GM21526 (cell line): ENCODE measurements at regions not wholly inside any gene's neighbourhood (a gene's known extent, or its start where the extent isn't known, plus 50 kb on each side); places are given as distances from the start of the nearest gene placed in this dataset.

ENCODE experiments used
- ATAC-seq: cut with Tn5 transposase; IDR thresholded peaks from one replicate; pipeline ENCODE4 v1.9.1; 2021; ENCODE audit warnings: moderate library complexity; ENCODE audit not compliant: unreplicated experiment, low FRiP score

DNA sequence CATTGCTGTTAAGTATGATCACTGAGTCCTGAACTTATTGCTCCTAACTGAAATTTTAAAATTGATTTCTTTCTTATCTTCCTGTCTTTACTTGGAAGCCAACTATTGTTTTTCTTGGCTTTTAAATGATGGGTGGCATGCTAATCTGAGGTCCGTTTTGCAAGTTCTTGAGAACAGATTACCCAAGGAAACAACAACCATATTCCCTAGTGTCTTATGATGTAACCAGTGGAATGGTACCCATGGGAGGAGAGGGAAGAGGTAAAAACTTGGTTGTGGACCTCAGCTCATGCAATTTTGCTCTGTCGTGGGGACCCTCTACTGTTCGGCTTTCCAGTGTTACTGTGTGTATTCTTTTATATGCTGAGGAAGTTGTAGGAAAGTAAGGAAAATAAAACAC lies 454.8 kb upstream of the ADAMTS5 start:
- no peak for ATAC-seq

DNA sequence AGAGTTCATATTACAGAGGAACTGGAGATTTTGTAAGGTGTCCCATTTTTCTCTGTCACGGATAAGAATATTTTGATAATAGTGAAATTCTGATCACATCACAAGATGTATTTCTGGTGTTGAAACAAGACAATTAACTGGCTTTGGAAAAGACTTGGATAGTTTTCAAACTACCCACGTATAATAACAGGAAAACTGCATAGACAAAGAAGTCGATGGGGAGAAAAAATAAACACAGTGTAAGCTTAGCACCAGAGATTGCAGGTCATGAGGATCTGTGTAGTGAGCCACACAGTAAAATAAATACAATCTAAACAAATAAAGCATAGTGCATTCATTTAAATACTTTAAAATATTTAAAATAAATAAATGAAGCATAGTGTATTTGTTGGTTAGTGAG lies 452.3 kb upstream of the ADAMTS5 start:
- ATAC-seq: no peak

DNA sequence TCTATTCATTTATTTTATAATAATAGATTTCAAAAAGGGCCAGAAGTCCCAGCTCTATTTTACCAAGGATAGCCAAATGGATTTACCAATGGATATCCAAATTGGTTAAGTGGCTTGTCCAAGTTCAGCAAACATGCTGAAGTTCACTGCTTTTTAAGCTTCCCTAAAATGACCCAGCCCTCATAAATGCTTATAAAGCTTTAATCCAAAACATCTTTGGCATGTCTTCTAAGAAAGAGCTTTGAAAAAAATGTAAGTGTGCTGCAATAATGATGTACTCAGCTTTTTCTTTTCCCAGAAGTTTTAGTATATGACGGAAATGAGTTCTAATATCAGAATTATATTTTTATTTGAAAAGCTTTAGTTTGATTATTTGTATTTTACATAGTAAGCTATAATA lies 451.5 kb upstream of the ADAMTS5 start:
- no peak for ATAC-seq

DNA sequence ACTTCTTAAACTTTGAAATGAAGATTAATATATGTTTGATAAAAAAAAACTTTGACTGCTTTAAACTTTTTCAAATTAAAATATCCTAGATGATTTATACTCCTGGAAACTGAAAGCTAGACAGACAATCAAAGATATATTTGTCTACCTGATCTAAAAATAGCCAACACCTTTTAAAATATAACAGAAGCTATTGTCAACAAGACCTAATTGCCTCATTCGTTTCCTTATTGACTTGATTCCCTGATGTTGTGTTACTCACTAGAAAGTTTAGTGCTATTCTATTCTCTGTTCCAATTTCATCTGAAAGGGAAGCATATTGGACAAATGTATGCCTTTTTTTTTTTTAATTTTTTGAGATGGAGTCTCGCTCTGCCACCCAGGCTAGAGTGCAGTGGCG lies 445.6 kb upstream of the ADAMTS5 start:
- ATAC-seq: no peak

DNA sequence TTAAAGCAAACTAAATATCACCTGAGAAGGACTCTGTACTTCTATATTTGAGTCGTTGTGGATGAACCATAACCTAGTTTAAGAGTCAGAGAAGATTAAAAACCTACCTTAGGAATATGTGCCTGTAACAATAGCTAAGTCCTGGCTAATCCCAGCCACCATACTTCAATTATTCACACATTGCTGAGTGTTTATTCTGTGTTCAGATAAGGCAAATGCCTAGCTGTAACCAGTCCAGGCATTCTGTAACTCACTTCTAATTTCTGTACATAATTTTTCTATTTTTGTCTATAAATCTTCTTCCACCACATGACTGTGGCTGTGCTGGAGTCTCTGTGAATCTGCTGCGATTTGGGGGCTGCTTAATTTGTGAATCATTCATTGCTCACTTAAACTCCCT lies 441.9 kb upstream of the ADAMTS5 start:
- no peak for ATAC-seq

DNA sequence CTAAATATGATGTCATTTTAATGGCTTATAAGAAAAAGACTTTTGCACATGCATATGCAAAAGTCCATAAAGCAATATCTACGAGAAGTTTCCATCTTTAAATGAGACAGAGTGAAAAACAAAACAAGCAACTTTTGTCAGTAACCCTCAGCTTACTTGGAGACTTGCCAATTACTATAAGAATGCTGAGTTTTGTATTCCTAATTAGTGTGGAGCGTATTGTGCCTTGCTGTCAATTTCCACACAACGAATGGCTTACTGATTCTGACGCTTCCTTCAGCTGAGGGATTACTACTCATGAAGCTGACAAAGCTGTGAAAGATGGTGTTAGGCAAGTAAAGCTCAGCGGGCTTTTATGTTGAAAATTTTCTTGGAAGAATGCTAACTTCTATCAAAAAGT lies 440.4 kb upstream of the ADAMTS5 start:
- ATAC-seq: no peak

DNA sequence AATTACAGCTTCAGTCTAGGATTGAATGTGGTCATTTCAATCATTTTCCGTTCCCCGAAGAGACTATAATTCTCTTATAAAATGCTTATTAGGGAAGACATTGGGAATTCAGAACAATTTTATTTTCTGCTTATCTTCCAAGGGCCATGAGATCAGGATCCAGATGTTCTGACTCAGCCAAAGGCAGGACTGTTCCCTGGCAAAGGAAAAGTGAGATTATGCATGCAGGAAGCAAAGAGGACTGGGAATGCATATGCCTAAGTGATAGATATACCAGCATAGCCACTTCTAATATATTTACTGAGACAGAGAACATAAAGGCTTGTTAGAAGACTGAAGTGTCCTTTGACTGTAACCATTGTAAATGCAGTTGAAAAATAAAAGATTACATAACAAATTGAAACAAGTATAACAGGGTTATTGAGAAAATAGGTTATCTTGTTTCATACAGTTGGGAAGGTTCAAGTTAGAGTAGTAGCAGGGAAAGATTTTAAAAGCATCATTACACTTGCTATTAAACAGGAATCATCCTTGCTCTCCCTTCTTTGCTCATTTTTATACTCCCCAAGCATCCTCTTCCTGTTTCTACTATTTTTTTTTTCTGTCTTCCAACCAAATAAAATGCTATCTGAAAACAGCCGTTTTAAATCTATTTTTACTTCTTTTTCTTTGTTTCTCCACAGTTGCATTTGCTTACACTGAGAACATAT lies 439.6 kb upstream of the ADAMTS5 start:
- ATAC-seq: no peak

DNA sequence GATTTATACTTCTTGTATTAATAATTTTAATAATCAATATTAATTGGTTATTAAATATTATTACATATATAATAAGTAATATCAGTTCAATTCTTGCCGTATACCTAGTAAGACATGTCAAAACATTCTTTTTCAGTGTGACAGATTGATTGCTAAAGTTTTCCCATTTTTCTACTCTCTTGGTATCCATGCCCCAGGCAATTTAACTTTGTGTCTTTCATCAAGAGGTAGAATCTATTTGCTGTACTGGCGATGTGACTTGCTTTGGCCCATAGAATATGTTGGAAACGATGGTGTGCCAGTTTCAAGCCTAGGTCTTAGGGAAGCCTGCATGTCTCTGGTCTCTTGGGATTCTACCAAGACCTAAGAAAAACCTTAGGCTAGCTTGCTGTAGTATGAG lies 436.1 kb upstream of the ADAMTS5 start:
- no peak for ATAC-seq

DNA sequence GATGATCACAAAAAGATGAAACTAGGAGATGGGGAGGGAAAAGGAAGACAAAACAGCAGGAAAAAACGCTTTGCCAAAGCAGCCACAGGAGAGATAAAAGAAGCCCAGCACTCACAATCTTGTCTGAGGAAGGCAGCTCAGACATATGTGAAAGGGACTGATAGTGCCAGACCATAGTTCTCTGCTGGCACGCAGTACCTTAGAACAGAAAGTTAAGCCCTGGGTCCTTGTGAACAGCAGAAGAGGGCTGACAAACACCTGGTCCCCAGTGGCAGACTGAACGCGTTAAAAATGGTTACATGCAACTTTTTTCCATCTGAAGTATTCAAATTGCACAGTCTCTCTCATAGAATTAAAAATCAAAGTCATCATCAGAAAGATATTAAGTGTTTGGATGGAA lies 433.2 kb upstream of the ADAMTS5 start:
- no peak for ATAC-seq

DNA sequence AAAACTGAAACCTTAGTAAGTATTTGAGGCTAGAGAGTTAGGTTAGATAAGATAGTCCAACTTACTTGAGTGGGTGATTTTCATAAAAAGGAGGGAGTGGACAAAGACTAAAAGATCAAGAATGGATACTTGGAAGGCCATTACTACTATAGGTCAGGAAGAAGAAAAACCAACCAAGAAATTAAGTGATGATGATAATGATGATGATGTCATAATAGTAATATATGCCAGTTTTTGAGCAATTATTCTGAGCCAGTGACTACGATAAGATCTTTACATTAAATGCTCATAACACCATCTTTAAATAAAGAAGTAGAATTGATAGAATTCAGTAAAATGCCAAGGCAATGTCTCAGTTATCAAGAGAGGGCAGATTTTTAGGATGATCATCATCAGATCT lies 430.7 kb upstream of the ADAMTS5 start:
- no peak for ATAC-seq

DNA sequence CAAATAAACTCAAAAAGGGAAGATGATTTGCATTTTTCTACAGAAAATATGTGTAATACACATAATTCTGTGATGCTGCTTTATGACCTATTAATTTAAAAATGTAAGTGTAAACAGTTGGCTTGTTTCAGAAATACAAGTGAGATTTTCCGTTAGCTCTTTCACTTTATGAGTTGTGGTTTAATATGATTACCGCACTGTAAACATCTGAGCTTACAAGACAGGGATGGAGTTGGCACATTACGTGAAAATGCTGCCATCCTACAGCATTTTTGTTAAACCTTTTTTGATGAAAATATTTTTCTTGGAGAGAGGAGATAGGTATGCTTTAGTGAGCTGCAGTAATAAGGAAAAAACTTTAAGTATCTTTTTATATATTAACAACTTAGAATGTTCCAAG lies 426.8 kb upstream of the ADAMTS5 start:
- no peak for ATAC-seq

DNA sequence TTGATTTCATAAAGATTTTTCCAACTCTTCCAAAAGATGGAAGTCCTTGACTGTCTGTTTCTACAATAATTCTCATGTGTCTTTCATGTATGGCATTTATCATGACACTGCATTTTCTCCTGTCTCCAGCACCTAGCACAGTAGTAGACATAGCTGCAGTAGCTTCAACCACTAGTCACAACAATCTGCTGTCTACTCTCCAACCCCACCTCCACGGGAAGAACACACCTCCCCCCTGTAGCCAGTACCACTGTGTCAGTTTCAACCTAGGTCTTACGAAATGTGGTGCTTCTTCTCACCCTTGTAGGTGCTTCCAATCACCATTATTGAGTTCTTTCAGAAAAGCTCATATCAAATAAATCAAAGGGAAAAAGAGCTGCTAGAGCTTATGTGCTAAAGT lies 425.1 kb upstream of the ADAMTS5 start:
- ATAC-seq: no peak

DNA sequence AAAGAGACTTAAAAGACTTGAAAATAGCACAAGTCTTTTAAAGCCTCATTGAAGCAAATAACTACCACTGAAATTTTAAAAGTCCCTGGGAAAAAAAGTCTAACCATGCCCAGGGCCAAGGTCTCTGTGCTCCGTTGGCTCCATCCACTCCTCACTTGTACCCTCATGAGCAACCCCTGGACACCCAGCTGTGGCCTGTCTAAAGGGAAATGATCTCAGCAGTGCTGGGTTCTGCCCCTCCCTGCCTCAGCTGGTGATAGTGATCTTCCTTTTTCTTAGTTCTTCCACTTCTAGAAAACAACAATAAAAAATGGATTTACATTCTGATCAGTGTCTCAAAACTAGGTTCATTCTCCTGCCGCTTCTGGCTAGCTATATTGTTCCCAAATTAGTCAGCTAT lies 423.5 kb upstream of the ADAMTS5 start:
- ATAC-seq: no peak

DNA sequence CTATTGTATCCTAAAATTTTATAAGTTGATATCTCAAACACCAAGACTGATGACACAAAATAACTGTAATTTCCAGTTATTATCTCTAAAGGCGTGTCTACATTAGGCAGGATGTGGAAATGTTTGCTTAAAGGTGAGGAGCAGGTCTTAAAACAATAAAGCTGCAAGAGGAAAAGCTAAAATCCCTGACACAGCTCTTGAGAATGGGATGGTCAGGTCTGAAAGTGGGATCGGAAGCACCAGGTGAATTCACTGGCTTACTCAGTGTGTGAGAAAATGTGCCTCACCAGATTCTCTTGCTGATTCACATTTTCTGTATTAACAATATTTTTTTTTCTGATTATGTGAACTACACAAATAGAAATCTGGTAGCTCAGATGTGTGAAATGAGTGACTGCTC lies 421.9 kb upstream of the ADAMTS5 start:
- no peak for ATAC-seq

DNA sequence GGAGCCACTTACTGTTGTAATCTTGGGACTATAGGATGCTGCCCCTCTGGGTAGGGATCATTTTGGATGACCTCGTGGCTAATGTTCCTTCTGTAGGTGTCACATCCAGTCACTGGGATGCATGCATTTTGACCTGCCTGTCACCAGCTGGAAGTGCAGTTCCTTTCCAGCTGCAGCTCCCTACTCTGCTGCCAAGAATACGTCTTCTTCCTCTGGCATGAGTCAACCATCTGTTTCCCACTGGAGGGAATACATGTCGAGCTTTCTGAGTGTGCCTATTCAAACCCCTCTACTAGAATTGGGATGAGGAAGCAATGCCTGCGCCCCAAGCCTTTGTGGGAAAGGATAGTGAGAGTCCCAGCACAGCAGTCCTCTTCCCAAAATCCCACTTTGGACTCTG lies 415.5 kb upstream of the ADAMTS5 start:
- ATAC-seq: no peak

DNA sequence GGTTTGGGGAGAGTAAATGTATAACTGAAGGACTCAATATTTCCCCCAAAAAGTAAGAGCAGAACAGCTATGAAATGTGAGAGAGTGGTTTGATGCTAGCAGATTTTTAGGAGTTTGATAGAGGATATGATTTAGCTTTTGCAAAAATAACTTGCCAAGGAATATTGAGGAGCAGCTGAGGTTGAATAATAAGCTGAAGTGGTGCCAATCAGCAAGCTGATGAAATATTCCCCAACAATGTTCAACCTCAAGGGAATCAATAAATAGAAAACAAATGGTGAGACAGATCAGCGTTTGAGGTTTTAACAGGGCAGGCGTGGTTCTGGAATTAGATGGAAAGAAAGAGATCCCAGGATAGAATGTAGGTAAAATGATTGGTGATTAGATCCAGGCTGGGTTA lies 413.4 kb upstream of the ADAMTS5 start:
- no peak for ATAC-seq

DNA sequence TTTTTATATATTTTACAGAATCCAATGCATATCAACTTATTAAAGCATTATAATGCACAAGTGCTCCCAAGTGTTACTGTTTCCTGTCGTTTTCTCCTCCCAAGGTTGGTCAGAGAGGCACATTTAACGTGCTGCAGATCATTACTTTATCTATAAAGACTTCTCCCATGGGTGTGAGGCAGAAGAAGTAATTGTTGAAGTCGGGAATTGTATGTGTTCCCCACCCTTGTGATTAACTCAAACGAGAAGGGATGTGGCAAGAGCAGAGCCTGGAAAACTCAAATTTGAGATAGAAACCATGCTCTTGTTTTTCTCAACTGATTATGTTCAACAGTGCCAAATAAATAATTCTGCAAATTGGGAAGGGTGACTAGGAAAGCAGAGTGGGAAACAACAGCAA lies 412.5 kb upstream of the ADAMTS5 start:
- ATAC-seq: no peak

DNA sequence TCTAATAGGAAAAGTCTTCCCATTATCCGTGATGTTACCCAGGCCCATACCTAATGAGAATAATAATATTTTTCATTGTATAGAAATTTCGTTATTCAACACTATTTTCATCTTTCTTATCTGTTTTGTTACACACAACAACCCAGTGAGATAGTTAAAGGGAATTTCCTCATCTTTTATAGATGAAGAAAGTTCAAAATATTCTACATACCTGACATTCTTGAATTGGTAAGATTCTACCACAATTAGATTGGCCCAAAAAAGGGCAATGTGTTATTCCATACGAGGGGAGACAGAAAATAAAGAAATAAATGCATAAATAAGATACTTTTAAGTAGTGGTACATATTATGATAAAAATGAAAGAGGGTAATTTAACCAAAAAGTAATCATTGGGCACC lies 405.5 kb upstream of the ADAMTS5 start:
- no peak for ATAC-seq

DNA sequence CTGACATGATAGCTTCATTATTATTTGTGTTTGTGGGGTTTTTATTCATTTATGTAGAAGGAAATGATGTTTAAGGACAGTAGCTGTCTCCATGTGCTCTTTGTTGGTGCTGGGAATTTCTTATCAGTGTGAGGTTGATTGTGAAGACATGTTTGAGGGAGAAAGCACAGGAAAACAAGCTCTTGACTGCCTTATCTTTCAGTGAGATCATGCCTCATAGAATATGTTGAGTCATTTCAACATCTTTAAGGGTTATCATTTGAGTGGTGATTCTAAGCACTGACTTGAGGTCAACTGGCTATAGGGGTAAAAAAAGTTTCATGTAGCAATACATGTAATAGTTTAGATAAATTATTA lies 405.1 kb upstream of the ADAMTS5 start:
- no peak for ATAC-seq

DNA sequence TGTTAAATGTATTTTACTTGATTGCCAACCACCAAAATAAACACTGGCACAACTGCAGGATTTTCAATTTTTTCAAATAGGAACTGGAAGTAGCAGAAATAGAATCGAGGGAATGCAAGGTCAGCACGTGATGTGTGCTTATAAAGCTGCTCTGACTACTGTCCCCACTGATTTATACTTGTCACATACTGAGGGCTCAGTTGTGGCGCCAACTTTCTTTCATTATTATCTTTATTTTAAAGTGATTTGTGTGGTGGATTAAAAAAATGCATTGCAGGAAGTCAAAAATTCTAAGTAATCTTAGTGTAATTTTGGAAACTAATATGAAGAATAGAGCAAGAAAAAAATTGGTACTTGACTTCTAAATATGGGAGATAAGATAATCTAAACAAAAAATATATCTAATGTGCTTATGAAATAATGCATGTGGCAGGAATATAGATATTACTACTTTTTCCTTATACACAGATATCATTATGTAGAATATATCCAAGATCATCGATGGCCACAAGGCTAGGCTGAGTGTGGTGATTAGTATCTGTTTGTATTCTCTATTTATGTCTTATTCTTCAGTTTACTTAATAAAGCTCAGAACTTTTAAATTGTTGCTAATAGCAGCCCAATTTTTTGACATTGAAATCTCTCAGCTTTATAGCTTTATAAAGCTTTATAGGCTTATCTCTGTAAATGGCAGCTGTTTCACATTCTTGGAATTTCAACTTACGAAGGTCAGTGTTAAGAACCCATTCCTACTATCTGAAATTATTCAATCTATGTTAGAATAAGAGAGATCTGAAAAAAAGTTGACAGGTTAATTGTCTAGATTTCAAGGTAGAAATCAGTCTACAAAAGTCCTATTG lies 404.5 kb upstream of the ADAMTS5 start:
- ATAC-seq: no peak

DNA sequence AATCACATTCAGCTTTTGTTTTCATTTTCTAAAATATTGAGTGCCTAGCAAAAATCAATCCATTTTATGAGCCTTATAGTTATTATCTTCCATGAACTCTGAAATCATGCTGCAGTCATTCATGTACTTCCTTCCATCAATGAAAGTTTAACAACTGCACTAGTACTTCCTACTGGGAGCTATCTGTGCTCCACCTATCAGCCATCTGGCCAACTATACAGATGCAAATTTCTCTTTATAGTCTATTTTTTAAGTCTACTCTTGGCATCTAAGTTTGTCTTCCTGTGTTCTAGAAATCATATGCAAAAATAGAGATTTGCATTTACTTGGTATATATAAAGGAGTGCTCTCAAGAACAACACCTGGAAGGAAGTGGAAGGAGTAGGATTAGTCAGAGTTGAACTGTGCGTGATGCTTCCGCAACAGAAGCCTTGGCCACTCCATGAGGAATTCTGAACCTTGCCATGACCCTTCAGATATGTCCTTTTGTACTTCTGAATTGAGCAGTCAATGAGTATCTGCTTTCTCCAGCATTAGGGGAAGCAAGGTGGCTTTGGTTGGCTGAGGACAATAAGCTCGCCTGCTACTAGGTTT lies 403.2 kb upstream of the ADAMTS5 start:
- ATAC-seq: no peak

DNA sequence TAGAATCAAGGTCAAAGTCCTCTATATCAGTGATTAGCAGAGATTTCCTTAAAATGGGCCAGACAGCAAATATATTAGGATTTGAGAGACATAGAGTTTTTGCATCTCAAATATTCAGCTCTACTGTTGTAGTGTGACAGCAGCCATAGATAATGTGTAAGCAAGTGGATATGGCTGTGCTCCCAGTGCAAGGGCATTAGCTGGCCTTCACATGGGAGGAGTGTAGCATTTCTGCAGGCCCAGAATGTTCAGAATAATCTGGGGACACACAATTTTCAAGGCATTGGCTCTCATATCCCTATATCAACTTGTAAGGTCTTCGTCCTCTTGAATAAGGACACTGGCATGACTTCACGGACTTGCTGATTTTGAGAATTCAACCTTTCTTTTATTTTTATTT lies 402.3 kb upstream of the ADAMTS5 start:
- ATAC-seq: no peak
